Left lung (tissue), 4 donors: ENCODE measurements at regions not wholly inside any gene's neighbourhood (a gene's known extent, or its start where the extent isn't known, plus 50 kb on each side); places are given as distances from the start of the nearest gene placed in this dataset.
"Not testable (repeated sequence)": the region's sequence is repeated elsewhere in the genome, so short reads cannot be mapped to it uniquely, and the experiment has no call there.

Source experiments
- ATAC-seq: fragments of 200-7000 bp; cut with Tn5 transposase; one replicate; pipeline ENCODE4 v1.9.1; 2020; ENCODE audit warnings: moderate library complexity
- DNase-seq, 4 donors: peaks; one replicate each; pipeline ENCODE4 v3.0.0-alpha.2; 2013 to 2020
- H3K27ac ChIP-seq, 2 donors: fragments of 200-600 bp; sonication (generic) in 1 of 2; one replicate each; pipeline versions ENCODE4 v1.5.0 to v1.8.0; 2020 to 2021
- H3K27me3 ChIP-seq, 2 donors: fragments of 200-600 bp; sonication (generic) in 1 of 2; one replicate each; pipeline versions ENCODE4 v1.5.0 to v1.8.0; 2020 to 2021
- H3K36me3 ChIP-seq, 2 donors: fragments of 200-600 bp; sonication (generic) in 1 of 2; one replicate each; pipeline versions ENCODE4 v1.5.0 to v1.8.0; 2020 to 2021
- H3K4me1 ChIP-seq, 2 donors: fragments of 200-600 bp; one replicate each; pipeline ENCODE4 v1.8.0; 2021
- H3K4me3 ChIP-seq, 2 donors: fragments of 200-600 bp; sonication (generic) in 1 of 2; one replicate each; pipeline versions ENCODE4 v1.5.0 to v1.8.0; 2020 to 2021; ENCODE audit warnings: mild to moderate bottlenecking in 1 of 2
- H3K9me3 ChIP-seq, 2 donors: fragments of 200-600 bp; sonication (generic) in 1 of 2; one replicate each; pipeline versions ENCODE4 v1.5.0 to v1.8.0; 2020 to 2021
- CTCF ChIP-seq, 2 donors: fragments of 200-600 bp; sonication (generic) in 1 of 2; IDR thresholded peaks; one replicate each; pipeline versions ENCODE4 v1.5.0 to v1.8.0; 2021; ENCODE audit warnings: antibody characterized with exemption in 2 of 2
- intact Hi-C, 2 donors: fragments of 100-400 bp; cut with DNase I; formaldehyde crosslinking; loops; one replicate each; pipeline versions ENCODE4 v1.11.2 to v1.14.2; 2022
- donor health status: DM: no; HTN: yes; CAD: no.
- donor health status: DM: no; HTN: no; CAD: no.

GRCh38 chr15:89030311-89030710, 57.9 kb upstream of the ABHD2 start:
- Histone ChIP-seq H3K9me3 (no peaks in the 10 kb centered on the region), H3K4me1 (no peaks in the 10 kb centered on the region), H3K4me3 (no peak overlapping the region), H3K27me3 (no peaks in the 10 kb centered on the region), H3K27ac (no peak overlapping the region), H3K36me3 (no peaks in the 10 kb centered on the region)
- intact Hi-C loops: no loop called here
- no peak for ATAC-seq
- DNase-seq: no peak
- no peak for TF ChIP-seq CTCF (IDR thresholded peaks at IDR 0.05)

- H3K27me3 ChIP-seq, H3K9me3 ChIP-seq, H3K36me3 ChIP-seq, H3K27ac ChIP-seq, DNase-seq, H3K4me1 ChIP-seq, ATAC-seq, intact Hi-C loops, H3K4me3 ChIP-seq: not testable (repeated sequence)
Measured at GRCh38 chr15:89031637-89032285, 56.5 kb upstream of the ABHD2 start.

GRCh38 chr15:89034305-89034704, 54.0 kb upstream of the ABHD2 start:
- no peak for TF ChIP-seq CTCF (IDR thresholded peaks at IDR 0.05)
- no peak overlapping the region for H3K27ac ChIP-seq
- no peak for DNase-seq
- H3K36me3 ChIP-seq: no peaks in the 10 kb centered on the region
- no peak for ATAC-seq
- no peaks in the 10 kb centered on the region for H3K9me3 ChIP-seq
- H3K27me3 ChIP-seq: peaks cover 0 to 15% of the 10 kb centered on the region in 2 donors
- H3K4me1 ChIP-seq: no peaks in the 10 kb centered on the region
- intact Hi-C loops: no loop called here
- H3K4me3 ChIP-seq: no peak overlapping the region

GRCh38 chr15:89035150-89035549, 53.1 kb upstream of the ABHD2 start:
- no peaks in the 10 kb centered on the region for H3K9me3 ChIP-seq
- ATAC-seq (no peak), DNase-seq (no peak)
- TF ChIP-seq CTCF (IDR thresholded peaks at IDR 0.05): no peak
- no peak overlapping the region for H3K27ac ChIP-seq
- no peaks in the 10 kb centered on the region for H3K4me1 ChIP-seq
- peaks cover 0 to 20% of the 10 kb centered on the region in 2 donors for H3K27me3 ChIP-seq
- no peak overlapping the region for H3K4me3 ChIP-seq
- intact Hi-C loops: no loop called here
- H3K36me3 ChIP-seq: no peaks in the 10 kb centered on the region

- Histone ChIP-seq H3K27me3 (peaks cover 0 to 20% of the 10 kb centered on the region in 2 donors), H3K4me1 (no peaks in the 10 kb centered on the region), H3K36me3 (no peaks in the 10 kb centered on the region), H3K27ac (no peak overlapping the region), H3K9me3 (no peaks in the 10 kb centered on the region), H3K4me3 (no peak overlapping the region)
- intact Hi-C loops: no loop called here
- DNase-seq (no peak), ATAC-seq (no peak)
- TF ChIP-seq CTCF (IDR thresholded peaks at IDR 0.05): no peak
Measured at GRCh38 chr15:89035658-89036057, 52.6 kb upstream of the ABHD2 start.

- no peak for TF ChIP-seq CTCF (IDR thresholded peaks at IDR 0.05)
- Histone ChIP-seq H3K4me1 (no peaks in the 10 kb centered on the region), H3K9me3 (no peaks in the 10 kb centered on the region), H3K27ac (no peak overlapping the region), H3K4me3 (no peak overlapping the region), H3K27me3 (peaks cover 0 to 20% of the 10 kb centered on the region in 2 donors), H3K36me3 (no peaks in the 10 kb centered on the region)
- ATAC-seq: no peak
- no peak for DNase-seq
- intact Hi-C loops: no loop called here
Measured at GRCh38 chr15:89038146-89038545, 50.1 kb upstream of the ABHD2 start.
